ENCODE measurements at regions not wholly inside any gene's neighbourhood (a gene's known extent, or its start where the extent isn't known, plus 50 kb on each side); places are given as distances from the start of the nearest gene placed in this dataset.

DNA sequence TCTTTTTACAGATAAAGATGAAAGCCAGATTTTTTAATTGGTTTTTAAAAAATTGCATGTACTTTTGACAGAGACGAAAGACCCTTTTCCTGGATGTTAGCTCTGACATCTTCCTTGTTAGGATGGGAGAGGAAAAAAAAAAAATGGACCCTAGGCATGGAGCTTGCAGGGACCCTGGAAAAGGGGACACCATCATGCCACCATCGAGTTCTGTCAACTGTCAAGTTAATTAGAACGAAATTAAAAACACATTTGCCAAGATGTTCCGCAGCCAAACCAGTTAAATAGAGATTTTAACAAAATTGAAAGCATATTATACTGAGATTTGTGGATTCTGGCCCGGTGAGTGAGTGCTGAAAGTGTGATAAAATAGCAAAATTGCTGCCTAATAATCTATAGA is 202.6 kb downstream of the BUB3 start:
- TF ChIP-seq, protein P1, sequence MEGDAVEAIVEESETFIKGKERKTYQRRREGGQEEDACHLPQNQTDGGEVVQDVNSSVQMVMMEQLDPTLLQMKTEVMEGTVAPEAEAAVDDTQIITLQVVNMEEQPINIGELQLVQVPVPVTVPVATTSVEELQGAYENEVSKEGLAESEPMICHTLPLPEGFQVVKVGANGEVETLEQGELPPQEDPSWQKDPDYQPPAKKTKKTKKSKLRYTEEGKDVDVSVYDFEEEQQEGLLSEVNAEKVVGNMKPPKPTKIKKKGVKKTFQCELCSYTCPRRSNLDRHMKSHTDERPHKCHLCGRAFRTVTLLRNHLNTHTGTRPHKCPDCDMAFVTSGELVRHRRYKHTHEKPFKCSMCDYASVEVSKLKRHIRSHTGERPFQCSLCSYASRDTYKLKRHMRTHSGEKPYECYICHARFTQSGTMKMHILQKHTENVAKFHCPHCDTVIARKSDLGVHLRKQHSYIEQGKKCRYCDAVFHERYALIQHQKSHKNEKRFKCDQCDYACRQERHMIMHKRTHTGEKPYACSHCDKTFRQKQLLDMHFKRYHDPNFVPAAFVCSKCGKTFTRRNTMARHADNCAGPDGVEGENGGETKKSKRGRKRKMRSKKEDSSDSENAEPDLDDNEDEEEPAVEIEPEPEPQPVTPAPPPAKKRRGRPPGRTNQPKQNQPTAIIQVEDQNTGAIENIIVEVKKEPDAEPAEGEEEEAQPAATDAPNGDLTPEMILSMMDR (IDR thresholded peaks at IDR 0.05) = no peak
- TF ChIP-seq POLR2A (IDR thresholded peaks at IDR 0.05) = no peak

Data from esophagus squamous epithelium (tissue), 4 donors.